A549 (cell line): ENCODE measurements at regions not wholly inside any gene's neighbourhood (a gene's known extent, or its start where the extent isn't known, plus 50 kb on each side); places are given as distances from the start of the nearest gene placed in this dataset.

ENCODE experiments used
- ATAC-seq, 2 experiments: fragments of 200-7000 bp in 1 of 2; fragments of >200 bp in 1 of 2; cut with Nextera tagmentation in 1 of 2; cut with Tn5 transposase in 1 of 2; 3 replicates each; pipeline versions ENCODE4 v1.8.0 to v1.9.1; 2018 to 2020; ENCODE audit warnings: mild to moderate bottlenecking in 1 of 2, moderate library complexity in 1 of 2
- CTCF ChIA-PET: fragments of 300-600 bp; sonication (Branson Sonifier 250); formaldehyde crosslinking; extraction: SDS; loops from one replicate; lab custom pipeline; 2021; ENCODE audit warnings: antibody characterized with exemption, inconsistent platforms; lab: Yijun Ruan, JAX
- POLR2A ChIA-PET: fragments of 350-600 bp; formaldehyde crosslinking; extraction: SDS; loops from one replicate; lab custom pipeline; 2021; ENCODE audit warnings: antibody characterized with exemption, inconsistent platforms; lab: Yijun Ruan, JAX
- DNase-seq, 2 experiments: peaks; one replicate each; pipeline versions ENCODE4 v3.0.0 to v3.0.0-alpha.2; 2011 to 2016; ENCODE audit warnings: low read depth in 1 of 2, low spot score in 1 of 2
- FAIRE-seq: peaks from 2 replicates; lab custom pipeline; 2011; peaks lifted over from hg19 to GRCh38; lab: Jason Lieb, UNC
- H3K27ac ChIP-seq, 2 experiments: fragments of >200 bp; sonication (Bioruptor Twin); formaldehyde crosslinking; 3 replicates each; pipeline ENCODE4 v1.5.1; 2016 to 2017
- H3K4me1 ChIP-seq: fragments of >200 bp; sonication (Bioruptor Twin); formaldehyde crosslinking; 3 replicates; pipeline ENCODE4 v1.6.1; 2016
- H3K4me2 ChIP-seq: fragments of >200 bp; sonication (Bioruptor Twin); formaldehyde crosslinking; 3 replicates; pipeline ENCODE4 v1.6.1; 2016
- H3K4me3 ChIP-seq: fragments of >200 bp; sonication (Bioruptor Twin); formaldehyde crosslinking; 3 replicates; pipeline ENCODE4 v1.5.1; 2016
- H3K9me3 ChIP-seq: fragments of >200 bp; sonication (Bioruptor Twin); formaldehyde crosslinking; 3 replicates; pipeline ENCODE4 v1.6.1; 2016
- CBX2 ChIP-seq: fragments of 200-600 bp; sonication (generic); IDR thresholded peaks from 2 replicates; pipeline ENCODE4 v1.6.1; 2016; ENCODE audit warnings: low read depth, mild to moderate bottlenecking, borderline replicate concordance
- CBX8 ChIP-seq: fragments of 200-600 bp; sonication (generic); IDR thresholded peaks from 2 replicates; pipeline ENCODE4 v1.6.1; 2016
- CHD2 ChIP-seq: fragments of 150-350 bp; IDR thresholded peaks from 2 replicates; pipeline ENCODE4 v1.6.1; 2014; ENCODE audit warnings: low read length; ENCODE audit not compliant: partially characterized antibody
- CTCF ChIP-seq: fragments of >200 bp; sonication (Bioruptor Twin); formaldehyde crosslinking; IDR thresholded peaks from 3 replicates; pipeline ENCODE4 v1.5.1; 2016
- E2F6 ChIP-seq: IDR thresholded peaks from 2 replicates; pipeline ENCODE4 v1.6.1; 2012; ENCODE audit warnings: low read depth, borderline replicate concordance
- EHMT2 ChIP-seq: fragments of 200-600 bp; sonication (generic); IDR thresholded peaks from 2 replicates; pipeline ENCODE4 v1.6.1; 2016; ENCODE audit warnings: antibody characterized with exemption, low read depth, mild to moderate bottlenecking, moderate library complexity
- EP300 ChIP-seq, 2 experiments: fragments of >200 bp; sonication (Bioruptor Twin); formaldehyde crosslinking; IDR thresholded peaks; 2 replicates in 1 of 2; 3 replicates in 1 of 2; pipeline ENCODE4 v1.6.1; 2016 to 2017
- FOSL2 ChIP-seq, 2 experiments: fragments of 450-650 bp in 1 of 2; fragments of >200 bp in 1 of 2; sonication (Bioruptor Twin) in 1 of 2; formaldehyde crosslinking; IDR thresholded peaks; 2 replicates each; pipeline versions ENCODE4 v1.5.0 to v1.6.1; 2016 to 2020; ENCODE audit warnings: mild to moderate bottlenecking in 1 of 2, moderate library complexity in 1 of 2
- HES2 ChIP-seq: fragments of >200 bp; sonication (Bioruptor Twin); formaldehyde crosslinking; IDR thresholded peaks from 2 replicates; pipeline ENCODE4 v1.6.1; 2016
- HEYL ChIP-seq: fragments of 250-450 bp; sonication (Bioruptor Pico); IDR thresholded peaks from 2 replicates; pipeline ENCODE4 v1.8.0; 2021; ENCODE audit warnings: mild to moderate bottlenecking, moderate library complexity
- HMGXB4 ChIP-seq: fragments of 250-450 bp; sonication (Bioruptor Pico); IDR thresholded peaks from 2 replicates; pipeline ENCODE4 v1.5.0; 2021; ENCODE audit warnings: mild to moderate bottlenecking, moderate library complexity, borderline replicate concordance
- HOXA7 ChIP-seq: fragments of 250-450 bp; sonication (Bioruptor Pico); IDR thresholded peaks from 2 replicates; pipeline ENCODE4 v1.5.0; 2020; ENCODE audit warnings: mild to moderate bottlenecking, moderate library complexity
- HOXB13 ChIP-seq: fragments of 250-450 bp; sonication (Bioruptor Pico); IDR thresholded peaks from 2 replicates; pipeline ENCODE4 v1.5.0; 2020; ENCODE audit warnings: low read depth, mild to moderate bottlenecking, moderate library complexity
- HOXB5 ChIP-seq: fragments of 250-450 bp; sonication (Bioruptor Pico); IDR thresholded peaks from 2 replicates; pipeline ENCODE4 v1.5.0; 2020; ENCODE audit warnings: mild to moderate bottlenecking, moderate library complexity
- KDM1A ChIP-seq: fragments of 200-600 bp; sonication (generic); IDR thresholded peaks from 2 replicates; pipeline ENCODE4 v1.6.1; 2016; ENCODE audit warnings: low read depth, mild to moderate bottlenecking
- KDM5A ChIP-seq: fragments of 200-600 bp; sonication (generic); IDR thresholded peaks from 2 replicates; pipeline ENCODE4 v1.6.1; 2016; ENCODE audit warnings: antibody characterized with exemption, mild to moderate bottlenecking
- MAFK ChIP-seq: fragments of 450-650 bp; IDR thresholded peaks from 2 replicates; pipeline ENCODE4 v1.6.1; 2014; ENCODE audit not compliant: partially characterized antibody
- MYC ChIP-seq: IDR thresholded peaks from 2 replicates; pipeline ENCODE4 v1.6.1; 2012; ENCODE audit warnings: mild to moderate bottlenecking, inconsistent platforms, low read length, improper control_type of control experiment, borderline replicate concordance
- NPAS2 ChIP-seq: fragments of 250-450 bp; sonication (Bioruptor Pico); IDR thresholded peaks from 2 replicates; pipeline ENCODE4 v1.8.0; 2022; ENCODE audit warnings: mild to moderate bottlenecking, moderate library complexity, borderline replicate concordance
- NR3C1 ChIP-seq: fragments of >200 bp; sonication (Bioruptor Twin); formaldehyde crosslinking; IDR thresholded peaks from 3 replicates; pipeline ENCODE4 v1.6.1; 2017
- POLR2AphosphoS2 ChIP-seq: conservative IDR thresholded peaks from 2 replicates; pipeline ENCODE4 v1.6.1; 2012; ENCODE audit warnings: low read length, improper control_type of control experiment, inconsistent platforms
- RAD21 ChIP-seq, 2 experiments: fragments of >200 bp in 1 of 2; sonication (Bioruptor Twin) in 1 of 2; formaldehyde crosslinking in 1 of 2; IDR thresholded peaks in 1 of 2; conservative IDR thresholded peaks in 1 of 2; 2 replicates in 1 of 2; 3 replicates in 1 of 2; pipeline ENCODE4 v1.6.1; 2012 to 2018; ENCODE audit warnings: inconsistent platforms in 1 of 2
- RARB ChIP-seq: fragments of 250-450 bp; sonication (Bioruptor Pico); IDR thresholded peaks from 2 replicates; pipeline ENCODE4 v1.8.0; 2021; ENCODE audit warnings: mild to moderate bottlenecking, moderate library complexity
- SMC3 ChIP-seq: fragments of >200 bp; sonication (Bioruptor Twin); formaldehyde crosslinking; IDR thresholded peaks from 3 replicates; pipeline ENCODE4 v1.6.1; 2018; ENCODE audit warnings: inconsistent platforms
- USF2 ChIP-seq: fragments of 450-650 bp; IDR thresholded peaks from 2 replicates; pipeline ENCODE4 v1.6.1; 2014; ENCODE audit warnings: antibody characterized with exemption
- ZFP36 ChIP-seq: fragments of 450-650 bp; IDR thresholded peaks from 2 replicates; pipeline ENCODE4 v1.6.1; 2014; ENCODE audit warnings: borderline replicate concordance; ENCODE audit not compliant: partially characterized antibody
- WGBS: methylation state at CpG from one replicate; pipeline ENCODE4 v1.1.6; 2017; ENCODE audit errors: missing lambda C conversion rate; 5-methylcytosine and 5-hydroxymethylcytosine counted together

DNA sequence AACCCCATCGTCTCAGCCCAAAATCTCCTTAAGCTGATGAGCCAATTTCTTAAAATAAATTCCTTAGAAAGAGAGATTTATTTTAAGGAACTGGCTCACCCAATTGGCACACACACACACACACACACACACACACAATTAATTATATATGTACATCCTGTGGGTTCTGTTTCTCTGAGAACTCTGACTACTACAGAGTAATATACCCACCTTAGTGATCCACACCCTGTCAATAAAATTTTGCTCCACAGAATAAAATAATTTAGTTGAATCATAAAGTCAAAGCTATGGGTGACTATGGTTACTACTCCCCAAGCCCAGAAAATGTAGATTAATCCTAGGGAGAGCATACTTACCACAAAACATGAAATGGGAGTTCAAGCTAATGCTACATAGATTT lies 131.0 kb downstream of the DMAC1 start:
- CTCF ChIA-PET, result interaction anchor here (0.9 kb wide), 1 partner anchor 10 kb away, joined by 3 read pairs; no protein-coding TSS in a partner anchor
- 0% methylated on average over 1 of the region's 1 CpG for WGBS
- no peak for FAIRE-seq

GRCh38 chr9:7665874-7666273 lies 133.7 kb downstream of the DMAC1 start:
- TF ChIP-seq HES2 (no peak), NR3C1 (no peak), HOXB5 (no peak), RAD21 (conservative IDR thresholded peaks at IDR 0.05 in 1 of 2, IDR thresholded peaks at IDR 0.05 in 1 of 2) (no peak), CBX2 (no peak), ZFP36 (no peak), FOSL2 (IDR thresholded peaks at IDR 0.05) (no peak), FOSL2 (CRISPR knock-in tag; IDR thresholded peaks at IDR 0.05) (no peak), KDM1A (no peak), RARB (CRISPR knock-in tag) (no peak), KDM5A (no peak), MYC (no peak), USF2 (no peak), CBX8 (no peak), HMGXB4 (no peak)
- FAIRE-seq (no peak), ATAC-seq (no peak), DNase-seq (no peak)
- Histone ChIP-seq H3K4me3 (no peak overlapping the region), H3K27ac (no peak overlapping the region), H3K4me1 (no peaks in the 10 kb centered on the region), H3K9me3 (no peaks in the 10 kb centered on the region), H3K4me2 (no peak overlapping the region)
- ChIA-PET POLR2A (no interaction called here), CTCF (no interaction called here)
- 19% methylated on average over 3 of the region's 3 CpGs for WGBS

More for the DNA sequence above, 131.0 kb downstream of the DMAC1 start:
- TF ChIP-seq EP300 (IDR thresholded peaks at IDR 0.05) (no peak), MAFK (no peak), HEYL (CRISPR knock-in tag) (no peak), E2F6 (no peak), FOSL2 (IDR thresholded peaks at IDR 0.05) (no peak), FOSL2 (CRISPR knock-in tag; IDR thresholded peaks at IDR 0.05) (no peak), EHMT2 (no peak), CHD2 (no peak), POLR2AphosphoS2 (no peak), USF2 (no peak), CTCF (no peak), HES2 (no peak), SMC3 (no peak), HOXB13 (CRISPR knock-in tag) (no peak), MYC (no peak), HOXB5 (no peak), NPAS2 (CRISPR knock-in tag) (no peak), HOXA7 (CRISPR knock-in tag) (no peak)
- TF ChIP-seq, all 56 proteins: peak for 0
- Histone ChIP-seq H3K4me3 (no peak overlapping the region), H3K9me3 (no peaks in the 10 kb centered on the region), H3K4me1 (no peaks in the 10 kb centered on the region), H3K27ac (no peak overlapping the region), H3K4me2 (no peak overlapping the region)
- no peak for ATAC-seq
- POLR2A ChIA-PET, result no interaction called here
- no peak for DNase-seq
